GM19023 (cell line): ENCODE measurements at regions not wholly inside any gene's neighbourhood (a gene's known extent, or its start where the extent isn't known, plus 50 kb on each side); places are given as distances from the start of the nearest gene placed in this dataset.

Experiments
- ATAC-seq: cut with Tn5 transposase; IDR thresholded peaks from one replicate; pipeline ENCODE4 v1.9.1; 2021; ENCODE audit warnings: mild to moderate bottlenecking, moderate library complexity; ENCODE audit not compliant: unreplicated experiment

GRCh38 chr6:169902070-169902469 is 150.6 kb downstream of the ERMARD start:
- no peak for ATAC-seq

GRCh38 chr6:169899481-169900145 is 148.2 kb downstream of the ERMARD start:
- no peak for ATAC-seq

DNA sequence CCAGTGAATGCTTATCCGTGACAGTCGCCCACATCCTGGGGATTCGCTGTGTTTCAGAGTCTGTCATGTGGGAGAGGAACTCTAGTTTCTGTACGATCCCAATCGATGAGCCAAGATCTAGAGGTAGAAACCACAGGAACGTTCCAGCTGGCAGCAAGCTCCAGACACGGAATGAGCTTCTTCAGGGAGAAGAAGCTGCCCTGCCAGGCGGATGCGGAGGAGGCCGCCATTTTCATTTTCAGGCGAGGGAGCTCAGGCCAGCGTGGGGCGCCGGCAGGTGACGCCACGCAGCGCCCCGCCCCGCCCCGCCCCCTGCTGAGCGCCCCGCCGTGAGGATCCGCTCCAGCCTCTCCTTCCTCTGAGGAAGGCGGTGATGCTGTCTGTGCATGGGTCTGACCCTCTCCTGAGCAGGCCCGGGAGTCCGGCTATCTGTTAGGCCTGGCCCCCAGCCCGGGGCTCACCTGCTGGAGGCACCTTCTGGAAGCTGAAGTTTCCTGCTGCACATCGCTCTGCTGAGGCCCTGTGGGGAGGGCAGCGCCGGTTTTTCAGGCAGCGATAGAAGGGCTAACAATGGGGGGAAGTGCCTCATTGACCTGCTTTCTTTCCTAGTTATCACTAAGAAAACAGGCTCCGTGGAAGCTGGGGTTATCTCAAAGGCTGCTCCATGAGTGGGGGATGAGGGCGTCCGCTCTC is 147.5 kb downstream of the ERMARD start:
- no peak for ATAC-seq

DNA sequence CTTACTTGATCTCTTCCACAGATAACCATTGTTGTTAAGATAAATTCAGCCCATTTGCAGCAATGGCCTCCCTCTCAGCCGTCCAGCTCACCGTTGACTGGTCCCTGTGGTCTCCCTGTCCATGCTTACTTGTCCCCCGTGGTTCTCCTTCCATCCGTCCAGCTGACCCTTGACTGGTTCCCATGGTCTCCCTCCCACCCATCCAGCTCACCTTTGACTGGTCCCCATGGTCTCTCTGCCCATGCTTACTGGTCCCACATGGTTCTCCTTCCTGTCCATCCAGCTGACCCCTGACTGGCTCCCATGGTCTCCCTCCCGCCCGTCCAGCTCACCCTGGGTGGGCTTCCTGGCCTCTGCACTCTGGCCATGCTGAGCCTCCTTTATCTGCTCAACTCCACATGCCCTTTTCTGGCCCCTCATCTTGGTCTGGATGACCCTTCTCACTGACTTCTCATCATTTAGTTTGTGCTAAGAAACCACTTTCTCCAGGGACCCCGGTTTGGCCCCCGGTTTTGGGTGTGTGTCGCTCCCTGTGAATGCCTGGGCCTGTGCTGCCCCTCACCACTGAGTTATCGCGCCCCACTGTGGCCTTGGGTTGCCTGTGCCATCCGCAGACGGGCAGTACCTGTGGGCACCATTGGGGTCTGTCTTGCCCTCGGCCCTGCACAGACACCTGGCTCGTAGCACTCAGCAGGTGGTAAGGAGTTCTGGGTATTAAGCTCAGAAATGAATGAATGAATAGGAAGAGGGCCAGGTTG is 146.4 kb downstream of the ERMARD start:
- ATAC-seq: no peak

GRCh38 chr6:169896826-169897456 is 145.5 kb downstream of the ERMARD start:
- no peak for ATAC-seq

GRCh38 chr6:169895926-169896761 is 144.7 kb downstream of the ERMARD start:
- no peak for ATAC-seq

GRCh38 chr6:169895000-169895759 is 143.8 kb downstream of the ERMARD start:
- ATAC-seq: no peak

DNA sequence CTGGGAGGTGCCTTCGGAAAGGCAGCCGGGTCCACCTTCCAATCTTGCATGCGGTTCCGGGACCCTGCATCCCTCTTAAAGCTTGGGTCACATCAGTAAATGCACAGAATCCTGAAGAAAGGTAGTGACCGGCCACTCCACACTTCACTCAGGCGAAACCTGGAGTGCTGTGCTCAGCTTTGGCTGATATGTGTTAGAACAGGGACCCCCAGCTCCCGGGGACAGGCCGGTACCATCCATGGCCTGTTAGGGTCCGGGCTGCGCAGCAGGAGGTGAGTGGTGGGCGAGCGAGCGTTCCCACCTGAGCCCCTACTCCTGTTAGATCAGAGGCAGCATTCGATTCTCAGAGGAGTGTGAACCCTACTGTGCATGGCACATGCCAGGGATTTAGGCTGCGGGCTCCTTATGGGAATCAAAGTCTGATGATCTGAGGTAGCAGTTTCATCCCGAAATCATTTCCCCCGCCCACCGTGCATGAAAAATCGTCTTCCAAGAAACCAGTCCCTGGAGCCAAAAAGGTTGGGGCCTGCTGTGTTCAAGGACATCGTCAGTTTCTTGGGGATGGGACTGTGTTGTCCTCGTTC is 143.0 kb downstream of the ERMARD start:
- ATAC-seq: no peak

DNA sequence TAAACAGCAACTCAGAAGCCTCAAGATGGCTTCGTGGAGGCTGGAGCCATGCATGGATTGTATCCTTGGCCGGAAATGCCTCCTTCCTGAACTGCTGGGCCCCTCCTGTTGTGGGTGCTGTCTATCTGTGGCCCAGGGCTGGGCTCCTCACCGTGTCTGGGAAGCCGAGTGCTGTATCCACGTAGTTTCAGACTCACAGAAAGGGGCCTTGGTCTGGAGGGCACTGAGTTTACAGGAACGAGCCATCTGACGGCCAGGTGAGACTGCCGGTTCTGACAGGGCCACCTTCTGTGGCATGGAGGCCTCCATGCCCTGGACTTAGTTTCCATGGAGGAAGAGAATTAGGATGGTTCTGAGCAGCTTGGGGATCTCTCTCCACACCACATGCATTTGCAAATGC is 142.2 kb downstream of the ERMARD start:
- no peak for ATAC-seq

DNA sequence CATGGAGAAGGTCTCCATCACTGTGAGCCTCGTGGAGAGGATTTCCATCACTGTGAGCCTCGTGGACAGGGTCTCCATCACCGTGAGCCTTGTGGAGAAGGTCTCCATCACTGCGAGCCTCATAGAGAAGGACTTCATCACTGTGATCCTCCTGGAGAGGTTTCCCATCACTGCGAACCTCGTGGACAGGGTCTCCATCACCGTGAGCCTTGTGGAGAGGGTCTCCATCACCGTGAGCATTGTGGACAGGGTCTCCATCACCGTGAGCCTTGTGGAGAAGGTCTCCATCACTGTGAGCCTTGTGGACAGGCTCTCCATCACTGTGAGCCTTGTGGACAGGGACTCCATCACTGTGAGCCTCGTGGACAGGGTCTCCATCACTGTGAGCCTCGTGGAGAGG is 140.4 kb downstream of the ERMARD start:
- no peak for ATAC-seq

DNA sequence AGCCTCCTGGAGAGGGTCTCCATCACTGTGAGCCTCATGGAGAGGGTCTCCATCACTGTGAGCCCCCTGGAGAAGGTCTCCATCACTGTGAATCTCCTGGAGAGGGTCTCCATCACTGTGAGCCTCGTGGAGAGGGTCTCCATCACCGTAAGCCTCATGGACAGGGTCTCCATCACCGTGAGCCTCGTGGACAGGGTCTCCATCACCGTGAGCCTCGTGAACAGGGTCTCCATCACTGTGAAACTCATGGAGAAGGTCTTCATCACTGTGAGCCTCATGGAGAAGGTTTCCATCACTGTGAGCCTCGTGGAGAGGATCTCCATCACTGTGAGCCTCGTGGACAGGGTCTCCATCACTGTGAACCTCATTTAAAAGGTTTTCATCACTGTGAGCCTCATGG is 140.0 kb downstream of the ERMARD start:
- no peak for ATAC-seq

DNA sequence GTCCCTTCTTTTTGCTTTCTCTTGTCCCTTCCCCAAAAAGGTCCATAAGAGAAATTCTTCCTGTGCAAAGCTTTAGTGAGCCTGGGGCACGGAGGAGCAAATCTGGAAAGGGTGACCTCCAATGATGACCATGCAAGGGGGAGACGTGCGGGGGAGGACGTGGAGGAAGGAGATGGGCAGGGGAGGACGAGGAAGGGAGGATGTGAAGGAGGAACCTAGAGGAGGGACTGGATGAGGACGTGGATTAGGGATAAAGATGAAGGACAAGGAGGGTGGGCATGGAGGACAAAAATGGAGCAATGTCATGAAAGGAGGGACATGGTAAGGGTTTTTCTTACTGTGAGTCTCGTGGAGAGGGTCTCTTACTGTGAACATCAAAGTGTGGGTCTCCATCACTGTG is 139.5 kb downstream of the ERMARD start:
- ATAC-seq: no peak

DNA sequence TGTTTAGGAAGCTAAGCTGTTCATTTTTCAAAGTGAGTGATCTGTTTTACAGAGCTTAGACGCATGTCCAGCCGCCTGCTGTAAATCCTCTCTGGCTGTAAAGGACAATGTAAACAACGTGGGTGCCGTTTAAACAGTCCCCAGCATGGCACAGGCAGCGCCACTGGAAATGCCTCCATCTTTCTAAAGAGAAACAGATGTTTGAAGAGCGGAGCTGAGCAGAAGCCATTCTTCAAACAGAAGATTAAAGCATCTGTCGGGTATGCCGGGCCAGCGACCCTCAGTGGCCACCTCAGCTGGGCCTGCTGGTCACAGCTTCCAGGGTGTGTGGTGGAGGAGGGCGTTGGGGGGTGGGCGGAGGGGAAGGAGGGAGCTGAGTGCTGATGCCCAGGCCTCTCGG is 138.6 kb downstream of the ERMARD start:
- no peak for ATAC-seq

DNA sequence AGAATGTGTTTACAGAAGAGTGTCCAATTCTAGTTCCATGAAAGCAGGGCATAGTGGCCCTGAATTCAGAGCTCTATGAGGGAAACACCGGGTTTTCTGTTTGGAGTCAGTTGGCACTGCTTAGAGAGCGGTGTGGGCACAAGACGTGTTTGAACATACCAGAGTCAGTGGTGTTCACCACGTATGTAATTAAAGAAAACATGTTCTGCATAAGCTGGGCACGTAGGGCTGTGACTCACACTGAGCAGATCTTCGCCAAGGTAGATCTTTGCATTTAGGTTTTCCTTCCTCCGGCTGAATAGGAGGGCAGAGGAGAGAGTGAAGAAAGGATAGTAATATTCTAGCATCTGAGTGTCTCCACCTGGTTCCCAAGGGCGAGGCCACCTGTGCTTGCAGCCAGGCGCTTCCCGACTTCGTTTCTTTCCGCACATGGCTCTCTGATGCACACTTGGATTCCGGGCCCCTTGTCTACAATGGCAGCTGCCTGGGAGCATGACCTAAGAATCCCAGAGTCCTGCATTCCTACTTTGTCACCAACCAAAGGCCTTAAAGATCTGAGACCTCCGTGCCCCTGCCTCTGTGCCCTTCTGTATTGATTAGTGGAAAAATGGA is 136.2 kb downstream of the ERMARD start:
- ATAC-seq: no peak

DNA sequence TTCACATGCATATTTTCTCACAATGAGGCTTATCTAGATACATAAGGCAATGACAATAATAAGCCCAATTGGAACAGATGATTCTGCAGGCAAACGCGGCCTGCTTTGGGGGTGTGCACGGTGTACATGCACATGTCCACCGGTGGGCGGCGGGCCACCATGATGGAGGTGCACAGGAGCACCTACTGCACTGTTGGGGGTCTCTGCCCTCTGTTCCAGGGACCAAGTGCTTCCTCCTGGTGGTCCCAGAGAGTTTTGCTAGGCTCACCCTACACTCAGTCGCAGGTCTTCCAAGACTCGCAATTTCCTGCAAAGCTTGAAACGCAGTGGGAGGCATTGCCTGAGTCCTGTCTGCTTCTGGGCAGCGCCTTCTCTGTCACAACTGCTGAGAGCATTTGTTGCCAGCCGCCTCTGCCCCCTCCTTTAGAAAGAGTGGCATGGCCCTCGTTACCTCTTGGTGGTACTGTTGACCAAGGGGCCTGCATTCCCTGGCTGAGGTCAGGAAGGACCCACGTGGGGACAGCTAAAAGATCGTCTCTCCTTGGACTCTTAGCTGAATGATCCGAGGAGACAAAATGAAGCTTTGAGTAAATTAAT is 135.3 kb downstream of the ERMARD start:
- ATAC-seq: no peak

DNA sequence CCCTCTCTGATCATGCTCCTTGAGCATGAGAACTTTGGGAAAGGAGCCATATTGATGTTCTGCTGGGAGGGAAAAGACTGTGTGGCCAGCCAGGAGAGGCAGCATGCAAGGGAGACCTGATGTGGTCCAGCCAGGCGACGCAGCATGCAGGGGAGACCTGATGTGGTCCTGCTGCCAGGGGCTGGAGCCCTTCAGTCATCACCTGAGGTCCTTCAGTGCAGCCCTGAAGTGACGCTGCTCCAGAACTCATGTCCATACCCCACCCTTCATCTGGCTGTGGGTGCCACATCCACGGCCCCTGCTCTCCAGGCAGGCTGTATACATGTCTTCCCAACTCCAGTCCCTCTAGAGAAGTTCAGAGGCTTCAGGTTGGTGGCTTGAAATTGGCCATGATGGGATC is 134.4 kb downstream of the ERMARD start:
- no peak for ATAC-seq

DNA sequence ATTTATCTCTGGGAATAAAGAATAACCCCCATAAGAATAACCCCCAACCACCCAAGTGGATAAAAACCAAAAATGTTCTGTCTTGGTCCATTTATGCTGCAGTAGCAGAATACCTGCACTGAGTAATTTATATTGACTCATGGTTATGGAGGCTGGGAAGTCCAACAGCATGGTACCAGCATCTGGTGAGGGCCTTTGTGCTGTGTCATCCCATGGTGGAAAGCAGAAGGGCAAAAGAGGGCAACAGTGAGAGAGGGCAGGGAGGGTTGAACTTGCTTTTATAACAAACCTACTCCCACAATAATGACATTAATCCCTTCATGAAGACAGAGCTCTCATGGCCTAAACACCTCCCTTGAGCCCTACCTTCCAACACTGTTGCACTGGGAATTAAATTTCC is 133.7 kb downstream of the ERMARD start:
- ATAC-seq: no peak

DNA sequence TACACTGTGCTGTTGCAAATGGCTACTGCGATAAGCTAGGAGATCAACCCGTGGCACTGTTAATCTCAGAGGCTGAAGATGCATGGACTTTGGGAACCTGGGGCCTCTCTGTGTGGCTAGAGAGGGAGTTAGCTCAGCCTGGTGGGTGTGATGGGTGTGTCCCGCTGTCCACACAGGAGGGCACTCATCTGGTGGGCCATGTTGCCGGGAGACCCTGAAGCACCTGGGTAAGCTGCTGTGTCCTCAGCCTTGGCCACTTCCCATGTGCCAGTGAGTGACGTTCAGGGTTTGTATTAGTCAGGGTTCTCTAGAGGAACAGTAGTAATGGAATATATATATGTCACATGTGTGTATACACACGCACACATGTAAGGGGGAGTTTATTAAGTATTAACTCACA is 132.7 kb downstream of the ERMARD start:
- ATAC-seq: no peak

- no peak for ATAC-seq
Observed at GRCh38 chr6:169883316-169883715, 131.9 kb downstream of the ERMARD start.
